Tibial artery (tissue), 4 donors: ENCODE measurements at regions not wholly inside any gene's neighbourhood (a gene's known extent, or its start where the extent isn't known, plus 50 kb on each side); places are given as distances from the start of the nearest gene placed in this dataset.

Experiments
- DNase-seq, 2 donors: peaks; one replicate each; pipeline ENCODE4 v3.0.0-alpha.2; 2019
- H3K27ac ChIP-seq, 2 donors: fragments of 200-600 bp; sonication (generic) in 1 of 2; 1 replicate in 1 of 2; 2 replicates in 1 of 2; pipeline ENCODE4 v1.5.1; 2018 to 2019; ENCODE audit warnings: mild to moderate bottlenecking in 1 of 2
- H3K27me3 ChIP-seq, 2 donors: fragments of 200-600 bp; sonication (generic) in 1 of 2; one replicate each; pipeline versions ENCODE4 v1.5.1 to v1.6.0; 2016 to 2019
- H3K36me3 ChIP-seq, 3 donors: fragments of 200-600 bp; sonication (generic) in 2 of 3; one replicate each; pipeline ENCODE4 v1.5.1; 2016 to 2019; ENCODE audit warnings: mild to moderate bottlenecking in 2 of 3
- H3K4me1 ChIP-seq, 4 donors: fragments of 200-600 bp; sonication (generic) in 2 of 4; 1 replicate in 3 of 4; 2 replicates in 1 of 4; pipeline ENCODE4 v1.5.1; 2016 to 2019
- H3K4me3 ChIP-seq, 2 donors: fragments of 200-600 bp; sonication (generic) in 1 of 2; 1 replicate in 1 of 2; 2 replicates in 1 of 2; pipeline ENCODE4 v1.5.1; 2018 to 2019; ENCODE audit warnings: mild to moderate bottlenecking in 2 of 2
- H3K9me3 ChIP-seq, 3 donors: fragments of 200-600 bp; sonication (generic) in 1 of 3; one replicate each; pipeline ENCODE4 v1.5.1; 2016 to 2019
- intact Hi-C: fragments of 100-400 bp; cut with DNase I; formaldehyde crosslinking; loops from one replicate; pipeline ENCODE4 v1.15.0; 2023; ENCODE audit warnings: low total_unique reads
- TF ChIP-seq, protein P1 (sequence below), 2 experiments: fragments of 200-600 bp in 1 of 2; fragments of 450-650 bp in 1 of 2; IDR thresholded peaks; one replicate each; pipeline ENCODE4 v1.5.1; 2017 to 2019; ENCODE audit warnings: antibody characterized with exemption in 2 of 2, mild to moderate bottlenecking in 1 of 2, moderate library complexity in 1 of 2

DNA sequence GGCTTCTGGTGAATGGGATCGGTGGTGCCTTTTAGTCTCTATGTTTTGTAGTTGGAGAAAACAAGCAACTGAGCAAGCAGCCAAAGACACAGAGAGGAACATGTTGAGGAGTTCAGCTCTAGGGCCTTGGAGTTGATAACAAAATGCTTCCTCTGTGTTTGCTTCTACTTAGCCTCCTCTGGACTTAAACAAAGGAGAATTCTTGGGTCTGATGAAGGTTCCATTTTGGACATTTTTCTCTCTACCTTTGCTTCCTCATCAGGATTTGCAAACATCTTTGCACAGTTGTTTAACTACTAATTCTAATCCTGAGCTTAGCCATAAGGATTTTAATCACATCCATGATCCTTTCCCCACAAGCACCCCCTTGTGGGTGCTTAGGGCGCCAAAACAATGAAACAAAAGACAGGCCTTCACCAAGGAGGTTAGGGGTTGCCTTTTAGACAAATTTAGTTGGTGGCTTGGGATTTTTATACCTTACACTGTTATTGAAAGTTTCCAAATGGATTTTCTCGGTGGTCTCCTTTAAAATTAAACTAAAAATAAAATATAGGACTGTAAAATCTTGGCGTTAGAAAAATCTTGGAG lies 148.5 kb upstream of the SATB2 start:
- no peak for DNase-seq
- TF ChIP-seq, protein P1, sequence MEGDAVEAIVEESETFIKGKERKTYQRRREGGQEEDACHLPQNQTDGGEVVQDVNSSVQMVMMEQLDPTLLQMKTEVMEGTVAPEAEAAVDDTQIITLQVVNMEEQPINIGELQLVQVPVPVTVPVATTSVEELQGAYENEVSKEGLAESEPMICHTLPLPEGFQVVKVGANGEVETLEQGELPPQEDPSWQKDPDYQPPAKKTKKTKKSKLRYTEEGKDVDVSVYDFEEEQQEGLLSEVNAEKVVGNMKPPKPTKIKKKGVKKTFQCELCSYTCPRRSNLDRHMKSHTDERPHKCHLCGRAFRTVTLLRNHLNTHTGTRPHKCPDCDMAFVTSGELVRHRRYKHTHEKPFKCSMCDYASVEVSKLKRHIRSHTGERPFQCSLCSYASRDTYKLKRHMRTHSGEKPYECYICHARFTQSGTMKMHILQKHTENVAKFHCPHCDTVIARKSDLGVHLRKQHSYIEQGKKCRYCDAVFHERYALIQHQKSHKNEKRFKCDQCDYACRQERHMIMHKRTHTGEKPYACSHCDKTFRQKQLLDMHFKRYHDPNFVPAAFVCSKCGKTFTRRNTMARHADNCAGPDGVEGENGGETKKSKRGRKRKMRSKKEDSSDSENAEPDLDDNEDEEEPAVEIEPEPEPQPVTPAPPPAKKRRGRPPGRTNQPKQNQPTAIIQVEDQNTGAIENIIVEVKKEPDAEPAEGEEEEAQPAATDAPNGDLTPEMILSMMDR (IDR thresholded peaks at IDR 0.05) = no peak
- H3K4me3 ChIP-seq = no peak overlapping the region
- intact Hi-C loops = no loop called here
- peaks cover 0 to 7% of the 10 kb centered on the region in 2 donors for H3K27me3 ChIP-seq
- no peaks in the 10 kb centered on the region for H3K9me3 ChIP-seq
- H3K36me3 ChIP-seq = no peaks in the 10 kb centered on the region
- no peak overlapping the region for H3K27ac ChIP-seq
- H3K4me1 ChIP-seq = no peaks in the 10 kb centered on the region

DNA sequence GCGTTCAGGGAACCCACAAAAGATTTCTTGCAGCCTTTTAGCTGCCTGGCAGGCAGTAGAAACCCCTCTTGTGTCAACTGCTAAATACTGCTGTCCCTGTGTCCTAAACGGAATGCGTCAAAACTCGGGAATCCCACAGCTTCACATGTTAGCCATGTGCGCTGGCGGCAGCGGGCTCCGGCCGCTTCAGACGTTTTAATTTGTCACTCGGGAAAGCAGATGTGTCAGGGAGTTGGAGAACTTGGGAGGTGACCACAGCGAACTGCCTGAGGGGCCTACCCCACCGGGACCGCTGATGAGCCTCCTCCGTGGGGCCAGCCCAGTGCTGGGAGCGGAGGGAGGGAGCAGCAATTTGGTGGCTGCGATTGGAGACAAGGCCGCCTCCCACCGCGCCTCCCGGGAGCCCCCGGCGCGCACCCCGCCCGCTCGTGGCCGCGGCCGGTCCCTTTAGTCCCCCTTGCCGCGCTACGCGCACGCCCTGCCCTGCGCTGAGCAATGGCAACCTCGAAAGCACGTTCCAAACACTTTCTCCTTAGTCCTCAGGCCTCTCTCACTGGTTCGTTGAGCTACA lies 146.1 kb upstream of the SATB2 start:
- Histone ChIP-seq H3K4me3 (no peak overlapping the region), H3K27ac (no peak overlapping the region), H3K4me1 (no peaks in the 10 kb centered on the region), H3K36me3 (no peaks in the 10 kb centered on the region), H3K9me3 (no peaks in the 10 kb centered on the region), H3K27me3 (peaks cover 0 to 7% of the 10 kb centered on the region in 2 donors)
- DNase-seq = no peak
- TF ChIP-seq, protein P1 (IDR thresholded peaks at IDR 0.05) = no peak
- intact Hi-C loops = no loop called here

DNA sequence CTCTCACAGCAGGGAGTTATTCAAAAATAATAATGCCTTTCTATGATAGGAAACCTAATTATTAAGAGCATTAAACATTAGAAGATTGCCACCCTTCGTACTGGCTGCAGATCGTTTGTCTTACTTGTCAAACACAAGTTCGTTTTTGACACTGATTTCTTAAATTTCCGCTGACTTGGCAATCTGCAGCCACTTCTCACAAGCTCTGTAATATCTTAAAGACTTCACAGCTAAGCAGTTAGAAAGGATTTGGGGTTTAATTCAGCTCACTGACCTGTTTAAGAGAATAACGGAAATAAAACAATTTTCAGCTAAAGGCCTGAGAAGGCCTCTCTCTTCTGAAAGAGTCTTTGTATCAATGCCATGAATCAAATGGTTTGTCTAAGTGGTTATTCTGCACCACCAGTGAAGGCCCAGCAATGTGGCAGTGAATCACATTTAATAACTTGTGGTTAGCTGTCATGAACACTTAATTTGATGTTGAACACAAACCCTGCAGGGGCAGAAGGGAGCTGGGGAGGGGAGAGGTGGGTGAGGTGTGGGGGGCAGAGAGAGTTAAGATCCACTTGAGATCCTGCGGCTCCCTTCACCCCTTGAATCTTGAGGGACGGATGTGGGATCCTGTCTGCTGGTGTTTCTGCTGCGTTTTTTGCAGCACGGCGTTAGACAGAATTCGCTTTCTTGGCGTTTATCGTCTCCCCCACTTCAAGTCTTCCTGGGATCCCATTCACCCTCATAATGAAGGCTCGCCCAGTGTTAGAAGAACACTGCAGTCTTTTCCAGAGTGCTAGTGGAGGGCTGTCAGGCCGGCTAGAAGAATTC lies 145.4 kb upstream of the SATB2 start:
- DNase-seq = no peak
- H3K9me3 ChIP-seq = no peaks in the 10 kb centered on the region
- no peak overlapping the region for H3K27ac ChIP-seq
- H3K4me3 ChIP-seq = no peak overlapping the region
- no peaks in the 10 kb centered on the region for H3K4me1 ChIP-seq
- TF ChIP-seq, protein P1 (IDR thresholded peaks at IDR 0.05) = no peak
- intact Hi-C loops = no loop called here
- H3K27me3 ChIP-seq = peaks cover 0 to 7% of the 10 kb centered on the region in 2 donors
- no peaks in the 10 kb centered on the region for H3K36me3 ChIP-seq

DNA sequence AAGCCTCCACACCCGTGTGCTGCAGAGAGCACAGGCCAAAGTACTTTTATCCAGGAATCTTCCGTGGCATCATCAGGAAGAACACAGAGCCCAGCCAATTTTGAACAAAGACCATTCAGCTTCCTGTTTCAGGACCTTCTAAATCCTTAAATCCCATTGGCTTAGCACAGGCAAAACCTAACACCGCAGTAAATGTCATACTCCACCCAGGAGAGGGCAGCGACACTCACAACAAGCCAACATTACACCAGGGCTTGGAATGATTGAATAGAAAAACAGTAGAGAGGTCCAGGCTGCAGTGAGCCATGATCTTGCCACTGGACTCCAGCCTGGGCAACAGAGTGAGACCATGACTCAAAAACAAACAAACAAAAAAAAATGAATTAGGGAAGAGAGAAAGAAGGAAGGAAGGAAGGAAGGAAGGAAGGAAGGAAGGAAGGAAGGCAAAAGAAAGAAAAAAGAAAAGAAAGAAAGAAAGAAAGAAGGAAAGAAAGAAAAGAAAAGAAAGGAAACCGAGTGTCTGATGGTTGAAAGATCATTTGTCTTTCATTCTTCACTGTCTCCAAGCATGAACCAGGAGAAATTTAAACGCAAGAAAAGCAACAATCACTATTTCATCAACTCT lies 144.6 kb upstream of the SATB2 start:
- TF ChIP-seq, protein P1 (IDR thresholded peaks at IDR 0.05) = no peak
- H3K27ac ChIP-seq = no peak overlapping the region
- no peaks in the 10 kb centered on the region for H3K4me1 ChIP-seq
- no peaks in the 10 kb centered on the region for H3K9me3 ChIP-seq
- intact Hi-C loops = no loop called here
- H3K36me3 ChIP-seq = no peaks in the 10 kb centered on the region
- no peak for DNase-seq
- H3K4me3 ChIP-seq = no peak overlapping the region
- peaks cover 0 to 7% of the 10 kb centered on the region in 2 donors for H3K27me3 ChIP-seq

GRCh38 chr2:199596549-199596948 lies 138.8 kb upstream of the SATB2 start:
- DNase-seq = no peak
- Histone ChIP-seq H3K9me3 (no peaks in the 10 kb centered on the region), H3K27ac (no peak overlapping the region), H3K36me3 (no peaks in the 10 kb centered on the region), H3K4me1 (no peaks in the 10 kb centered on the region), H3K4me3 (no peak overlapping the region), H3K27me3 (no peaks in the 10 kb centered on the region)
- TF ChIP-seq, protein P1 (IDR thresholded peaks at IDR 0.05) = no peak
- intact Hi-C loops = no loop called here
